Stomach (tissue), 4 donors: ENCODE measurements at regions not wholly inside any gene's neighbourhood (a gene's known extent, or its start where the extent isn't known, plus 50 kb on each side); places are given as distances from the start of the nearest gene placed in this dataset.

Experiments used
- CTCF ChIP-seq, 7 experiments: fragments of 450-650 bp in 4 of 7; fragments of 200-600 bp in 3 of 7; sonication (generic) in 3 of 7; IDR thresholded peaks; one replicate each; pipeline ENCODE4 v1.5.1; 2016 to 2019; ENCODE audit warnings: antibody characterized with exemption in 7 of 7, control low read depth in 2 of 7, mild to moderate bottlenecking in 1 of 7
- EP300 ChIP-seq: sonication (generic); formaldehyde crosslinking; IDR thresholded peaks from one replicate; pipeline ENCODE4 v1.6.1; 2017; ENCODE audit warnings: antibody characterized with exemption
- POLR2A ChIP-seq, 4 donors: fragments of 450-650 bp; IDR thresholded peaks; one replicate each; pipeline ENCODE4 v1.6.1; 2016; ENCODE audit warnings: antibody characterized with exemption in 4 of 4, control low read depth in 2 of 4, mild to moderate bottlenecking in 1 of 4, moderate library complexity in 1 of 4
- POLR2AphosphoS5 ChIP-seq, 3 donors: sonication (generic); formaldehyde crosslinking; IDR thresholded peaks; one replicate each; pipeline ENCODE4 v1.6.1; 2016; ENCODE audit warnings: antibody characterized with exemption in 3 of 3

- TF ChIP-seq CTCF (IDR thresholded peaks at IDR 0.05), result no peak
- TF ChIP-seq POLR2AphosphoS5 (IDR thresholded peaks at IDR 0.05), result no peak
- TF ChIP-seq POLR2A (IDR thresholded peaks at IDR 0.05), result no peak
- TF ChIP-seq EP300, result no peak
Observed at GRCh38 chr13:94880463-94880862, 168.1 kb upstream of the SOX21 start.
